Left ventricle myocardium inferior (tissue), 1 donor: ENCODE measurements at regions not wholly inside any gene's neighbourhood (a gene's known extent, or its start where the extent isn't known, plus 50 kb on each side); places are given as distances from the start of the nearest gene placed in this dataset.

ENCODE experiments used
- DNase-seq: peaks from one replicate; pipeline ENCODE4 v3.0.0-alpha.2; 2020
- H3K27ac ChIP-seq: fragments of 200-600 bp; replicated peaks from 2 replicates; pipeline ENCODE4 v1.8.0; 2021
- H3K27me3 ChIP-seq: fragments of 200-600 bp; 2 replicates; pipeline ENCODE4 v1.8.0; 2021; ENCODE audit warnings: low read depth
- H3K36me3 ChIP-seq: fragments of 200-600 bp; 2 replicates; pipeline ENCODE4 v1.8.0; 2021
- H3K4me1 ChIP-seq: fragments of 200-600 bp; 2 replicates; pipeline ENCODE4 v1.8.0; 2021
- H3K4me3 ChIP-seq: fragments of 200-600 bp; 2 replicates; pipeline ENCODE4 v1.8.0; 2021; ENCODE audit warnings: mild to moderate bottlenecking, moderate library complexity
- H3K9me3 ChIP-seq: fragments of 200-600 bp; replicated peaks from 2 replicates; pipeline ENCODE4 v1.8.0; 2021
- CTCF ChIP-seq: fragments of 200-600 bp; IDR thresholded peaks from 2 replicates; pipeline ENCODE4 v1.8.0; 2021; ENCODE audit warnings: antibody characterized with exemption, mild to moderate bottlenecking, borderline replicate concordance
- intact Hi-C: fragments of 100-400 bp; cut with micrococcal nuclease; formaldehyde crosslinking; loops from one replicate; pipeline ENCODE4 v1.11.0; 2022
- donor health status: DM: no; HTN: yes; CAD: no; lungs with severe emphysema.

- Histone ChIP-seq H3K36me3 (no peaks in the 10 kb centered on the region), H3K4me3 (no peak overlapping the region), H3K27ac (no peak overlapping the region), H3K9me3 (no peaks in the 10 kb centered on the region), H3K4me1 (no peaks in the 10 kb centered on the region), H3K27me3 (no peaks in the 10 kb centered on the region)
- no peak for TF ChIP-seq CTCF
- no peak for DNase-seq
- intact Hi-C loops: no loop called here
Observed at GRCh38 chr3:144053121-144053520, 81.5 kb downstream of the DIPK2A start.

GRCh38 chr3:144054766-144055165, 83.1 kb downstream of the DIPK2A start:
- Histone ChIP-seq H3K36me3 (no peaks in the 10 kb centered on the region), H3K4me1 (no peaks in the 10 kb centered on the region), H3K27ac (no peak overlapping the region), H3K4me3 (no peak overlapping the region), H3K27me3 (no peaks in the 10 kb centered on the region), H3K9me3 (no peaks in the 10 kb centered on the region)
- no peak for DNase-seq
- intact Hi-C loops: no loop called here
- no peak for TF ChIP-seq CTCF

- no peak overlapping the region for H3K4me3 ChIP-seq
- no peak for DNase-seq
- no peaks in the 10 kb centered on the region for H3K36me3 ChIP-seq
- intact Hi-C loops: no loop called here
- no peaks in the 10 kb centered on the region for H3K4me1 ChIP-seq
- H3K27ac ChIP-seq: no peak overlapping the region
- H3K9me3 ChIP-seq: no peaks in the 10 kb centered on the region
- H3K27me3 ChIP-seq: no peaks in the 10 kb centered on the region
- TF ChIP-seq CTCF: no peak
Observed at GRCh38 chr3:144055604-144056003, 84.0 kb downstream of the DIPK2A start.

- H3K36me3 ChIP-seq: no peaks in the 10 kb centered on the region
- intact Hi-C loops: no loop called here
- no peak overlapping the region for H3K4me3 ChIP-seq
- no peak overlapping the region for H3K27ac ChIP-seq
- DNase-seq: no peak
- TF ChIP-seq CTCF: no peak
- no peaks in the 10 kb centered on the region for H3K9me3 ChIP-seq
- no peaks in the 10 kb centered on the region for H3K4me1 ChIP-seq
- H3K27me3 ChIP-seq: no peaks in the 10 kb centered on the region
Observed at GRCh38 chr3:144058713-144059112, 87.1 kb downstream of the DIPK2A start.

- no peak for TF ChIP-seq CTCF
- Histone ChIP-seq H3K27ac (no peak overlapping the region), H3K27me3 (no peaks in the 10 kb centered on the region), H3K36me3 (no peaks in the 10 kb centered on the region), H3K4me3 (no peak overlapping the region), H3K4me1 (no peaks in the 10 kb centered on the region), H3K9me3 (no peaks in the 10 kb centered on the region)
- no peak for DNase-seq
- intact Hi-C loops: no loop called here
Observed at GRCh38 chr3:144059481-144059880, 87.9 kb downstream of the DIPK2A start.

GRCh38 chr3:144060881-144061280, 89.3 kb downstream of the DIPK2A start:
- Histone ChIP-seq H3K27me3 (no peaks in the 10 kb centered on the region), H3K36me3 (no peaks in the 10 kb centered on the region), H3K9me3 (no peaks in the 10 kb centered on the region), H3K4me1 (no peaks in the 10 kb centered on the region), H3K27ac (no peak overlapping the region), H3K4me3 (no peak overlapping the region)
- intact Hi-C loops: no loop called here
- TF ChIP-seq CTCF: no peak
- DNase-seq: no peak
